ENCODE measurements at regions not wholly inside any gene's neighbourhood (a gene's known extent, or its start where the extent isn't known, plus 50 kb on each side); places are given as distances from the start of the nearest gene placed in this dataset.

DNA sequence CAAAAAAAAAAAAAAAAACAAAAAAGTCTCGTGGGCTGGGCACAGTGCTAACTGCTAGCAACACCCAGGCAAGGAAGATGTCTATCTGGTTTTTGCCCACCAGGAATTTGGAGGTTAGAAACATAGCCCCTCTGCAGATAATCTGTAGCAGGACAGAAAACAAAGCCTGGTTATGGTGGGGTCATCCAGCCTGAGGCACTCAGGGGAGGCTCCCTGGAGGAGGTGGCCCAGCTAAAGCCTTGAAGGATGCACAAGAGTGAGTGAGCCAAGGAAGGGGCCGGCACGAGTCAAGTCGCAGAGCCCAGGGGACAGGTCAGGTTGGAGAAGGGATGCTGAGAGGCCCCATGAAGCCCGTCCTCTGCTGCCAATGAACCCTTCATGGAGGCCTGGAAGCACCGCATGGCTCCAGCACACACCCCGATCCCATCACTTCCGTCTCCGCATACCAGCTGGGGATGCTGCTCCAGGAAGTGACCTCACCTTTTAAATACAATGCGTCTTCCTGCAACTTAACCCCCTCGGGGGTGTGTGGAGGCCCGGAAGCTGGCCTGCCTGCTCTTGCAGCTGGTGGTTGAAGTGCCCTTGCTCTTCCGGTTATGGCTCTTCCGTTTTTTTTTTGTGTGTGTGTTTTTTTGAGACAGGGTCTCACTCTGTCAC lies 86.5 kb downstream of the ENGASE start:
- H3K27ac ChIP-seq (ENCODE audit: low read depth in 2 of 2, low read length in 2 of 2) = no peak overlapping the region
- FAIRE-seq = no peak
- H3K36me3 ChIP-seq (ENCODE audit: control insufficient read depth in 2 of 3, insufficient read depth in 3 of 3, low read length in 3 of 3) = no peaks in the 10 kb centered on the region
- peak in 2 of 5 donors; percentile 25 to 36 for DNase-seq
- TF ChIP-seq, protein P1, sequence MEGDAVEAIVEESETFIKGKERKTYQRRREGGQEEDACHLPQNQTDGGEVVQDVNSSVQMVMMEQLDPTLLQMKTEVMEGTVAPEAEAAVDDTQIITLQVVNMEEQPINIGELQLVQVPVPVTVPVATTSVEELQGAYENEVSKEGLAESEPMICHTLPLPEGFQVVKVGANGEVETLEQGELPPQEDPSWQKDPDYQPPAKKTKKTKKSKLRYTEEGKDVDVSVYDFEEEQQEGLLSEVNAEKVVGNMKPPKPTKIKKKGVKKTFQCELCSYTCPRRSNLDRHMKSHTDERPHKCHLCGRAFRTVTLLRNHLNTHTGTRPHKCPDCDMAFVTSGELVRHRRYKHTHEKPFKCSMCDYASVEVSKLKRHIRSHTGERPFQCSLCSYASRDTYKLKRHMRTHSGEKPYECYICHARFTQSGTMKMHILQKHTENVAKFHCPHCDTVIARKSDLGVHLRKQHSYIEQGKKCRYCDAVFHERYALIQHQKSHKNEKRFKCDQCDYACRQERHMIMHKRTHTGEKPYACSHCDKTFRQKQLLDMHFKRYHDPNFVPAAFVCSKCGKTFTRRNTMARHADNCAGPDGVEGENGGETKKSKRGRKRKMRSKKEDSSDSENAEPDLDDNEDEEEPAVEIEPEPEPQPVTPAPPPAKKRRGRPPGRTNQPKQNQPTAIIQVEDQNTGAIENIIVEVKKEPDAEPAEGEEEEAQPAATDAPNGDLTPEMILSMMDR (IDR thresholded peaks at IDR 0.05; ENCODE audit: borderline replicate concordance, extremely low read depth, insufficient read depth) = no peak
- H3K27me3 ChIP-seq (ENCODE audit: control insufficient read depth, insufficient read depth, low read length) = no peaks in the 10 kb centered on the region
- intact Hi-C loops (cut with DNase I) = no loop called here
- no peaks in the 10 kb centered on the region for H3K9me3 ChIP-seq (ENCODE audit: control insufficient read depth in 2 of 3, insufficient read depth in 1 of 3, low read length in 3 of 3)
- no peaks in the 10 kb centered on the region for H3K4me1 ChIP-seq (ENCODE audit: control insufficient read depth in 2 of 3, insufficient read depth in 2 of 3, low read depth in 1 of 3, low read length in 3 of 3)
- H3K9ac ChIP-seq (ENCODE audit: low read length in 3 of 3) = no peak overlapping the region
- H3K4me3 ChIP-seq (ENCODE audit: low read length in 3 of 3) = no peak overlapping the region

DNA sequence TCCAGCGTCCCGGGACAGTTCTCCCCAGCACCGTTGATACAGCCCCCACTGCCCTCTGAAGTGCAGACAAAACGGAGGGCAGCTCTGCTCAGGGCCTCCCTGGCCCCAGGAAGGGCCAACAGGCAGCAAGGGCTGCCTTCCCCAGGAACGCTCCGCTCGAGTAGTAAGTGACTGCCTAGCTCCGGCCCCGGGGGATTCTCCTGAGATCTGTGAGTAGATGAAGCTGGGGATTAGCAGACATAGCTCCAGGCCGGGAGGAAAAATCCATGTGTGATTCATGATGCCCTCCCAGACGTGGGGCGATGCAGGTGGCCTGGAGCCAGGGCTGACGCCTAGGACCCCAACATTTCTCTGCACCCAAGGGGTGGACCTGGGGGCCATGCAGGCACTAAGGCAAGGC lies 85.3 kb downstream of the ENGASE start:
- H3K27ac ChIP-seq (ENCODE audit: low read depth in 2 of 2, low read length in 2 of 2) = no peak overlapping the region
- H3K27me3 ChIP-seq (ENCODE audit: control insufficient read depth, insufficient read depth, low read length) = no peaks in the 10 kb centered on the region
- no peaks in the 10 kb centered on the region for H3K9me3 ChIP-seq (ENCODE audit: control insufficient read depth in 2 of 3, insufficient read depth in 1 of 3, low read length in 3 of 3)
- FAIRE-seq = no peak
- TF ChIP-seq, protein P1 (IDR thresholded peaks at IDR 0.05; ENCODE audit: borderline replicate concordance, extremely low read depth, insufficient read depth) = no peak
- no peaks in the 10 kb centered on the region for H3K36me3 ChIP-seq (ENCODE audit: control insufficient read depth in 2 of 3, insufficient read depth in 3 of 3, low read length in 3 of 3)
- no peak overlapping the region for H3K4me3 ChIP-seq (ENCODE audit: low read length in 3 of 3)
- no peaks in the 10 kb centered on the region for H3K4me1 ChIP-seq (ENCODE audit: control insufficient read depth in 2 of 3, insufficient read depth in 2 of 3, low read depth in 1 of 3, low read length in 3 of 3)
- DNase-seq = no peak
- H3K9ac ChIP-seq (ENCODE audit: low read length in 3 of 3) = no peak overlapping the region
- intact Hi-C loops (cut with DNase I) = no loop called here

DNA sequence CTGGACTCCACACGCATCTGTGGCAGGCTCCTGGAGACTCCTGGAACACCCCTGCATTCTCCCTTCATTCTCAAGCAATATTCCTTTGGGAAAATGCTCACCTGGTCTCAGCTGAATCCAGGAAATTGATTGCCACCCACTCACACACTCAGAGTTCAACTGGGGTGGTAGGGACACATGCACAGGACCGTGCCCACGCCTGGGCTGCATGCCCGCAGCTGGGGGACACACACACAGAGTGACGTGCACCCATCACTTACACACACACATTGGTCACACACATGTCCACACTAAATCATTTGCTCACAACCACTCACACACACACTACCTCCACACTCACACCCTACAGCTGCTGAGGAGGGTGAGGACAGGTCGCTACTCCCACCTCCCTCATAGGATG lies 84.8 kb downstream of the ENGASE start:
- no peak overlapping the region for H3K4me3 ChIP-seq (ENCODE audit: low read length in 3 of 3)
- no peaks in the 10 kb centered on the region for H3K9me3 ChIP-seq (ENCODE audit: control insufficient read depth in 2 of 3, insufficient read depth in 1 of 3, low read length in 3 of 3)
- no peak overlapping the region for H3K9ac ChIP-seq (ENCODE audit: low read length in 3 of 3)
- no peak overlapping the region for H3K27ac ChIP-seq (ENCODE audit: low read depth in 2 of 2, low read length in 2 of 2)
- intact Hi-C loops (cut with DNase I) = no loop called here
- FAIRE-seq = no peak
- H3K27me3 ChIP-seq (ENCODE audit: control insufficient read depth, insufficient read depth, low read length) = no peaks in the 10 kb centered on the region
- H3K4me1 ChIP-seq (ENCODE audit: control insufficient read depth in 2 of 3, insufficient read depth in 2 of 3, low read depth in 1 of 3, low read length in 3 of 3) = no peaks in the 10 kb centered on the region
- no peaks in the 10 kb centered on the region for H3K36me3 ChIP-seq (ENCODE audit: control insufficient read depth in 2 of 3, insufficient read depth in 3 of 3, low read length in 3 of 3)
- TF ChIP-seq, protein P1 (IDR thresholded peaks at IDR 0.05; ENCODE audit: borderline replicate concordance, extremely low read depth, insufficient read depth) = no peak
- no peak for DNase-seq

All from kidney (tissue), 13 donors.